ENCODE measurements at regions not wholly inside any gene's neighbourhood (a gene's known extent, or its start where the extent isn't known, plus 50 kb on each side); places are given as distances from the start of the nearest gene placed in this dataset.

DNA sequence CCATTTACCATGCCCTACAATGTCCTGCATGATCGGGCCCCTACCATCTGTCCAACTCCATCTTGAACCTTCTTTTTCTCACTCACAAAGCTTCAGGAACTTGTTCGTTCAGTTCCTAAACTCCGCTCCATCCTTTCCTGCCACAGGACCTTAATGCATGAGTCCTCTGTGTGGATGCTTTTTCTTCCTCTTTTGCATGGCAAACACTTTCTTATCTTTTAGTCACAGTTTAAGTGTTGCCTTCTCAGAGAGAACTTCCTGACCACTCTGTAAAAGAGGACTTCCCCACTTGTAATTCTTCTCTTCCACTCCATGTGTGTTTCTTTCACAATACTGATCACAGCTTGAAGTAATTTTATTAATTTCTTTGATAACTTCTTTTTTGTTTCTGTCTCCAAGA is 54.4 kb upstream of the ETV6 start:
- Mint-ChIP-seq H3K27ac (no peak overlapping the region), H3K4me1 (peaks cover 4% of the 10 kb centered on the region), H3K4me3 (no peak overlapping the region), H3K9me3 (peaks cover 2% of the 10 kb centered on the region), H3K27me3 (peaks cover 3% of the 10 kb centered on the region), H3K36me3 (peaks cover 3% of the 10 kb centered on the region)
- ATAC-seq (ENCODE audit: low read depth) (no peak), DNase-seq (ENCODE audit: low spot score in 2 of 2) (no peak)

DNA sequence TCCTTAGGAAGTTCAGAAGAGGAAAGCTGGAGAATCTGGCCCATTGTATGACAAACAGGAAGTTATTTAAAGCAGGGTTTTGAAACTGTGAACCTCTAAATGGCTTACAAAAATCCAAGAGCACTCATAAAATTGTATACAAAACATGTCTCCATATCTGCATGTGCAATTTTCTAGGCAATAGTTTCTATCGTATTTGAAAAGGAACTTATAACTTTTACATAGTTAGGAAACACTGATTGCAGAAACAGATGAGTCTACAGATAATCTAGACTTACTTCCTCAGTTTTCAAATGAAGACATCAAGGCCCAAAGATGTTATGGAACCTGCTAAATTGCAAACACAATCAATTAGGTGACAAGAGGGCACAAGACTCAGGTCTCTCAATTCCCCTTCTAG is 53.3 kb upstream of the ETV6 start:
- Mint-ChIP-seq H3K27ac (no peak overlapping the region), H3K4me3 (no peak overlapping the region), H3K36me3 (peaks cover 3% of the 10 kb centered on the region), H3K9me3 (peaks cover 2% of the 10 kb centered on the region), H3K4me1 (peaks cover 4% of the 10 kb centered on the region), H3K27me3 (peaks cover 3% of the 10 kb centered on the region)
- DNase-seq (ENCODE audit: low spot score in 2 of 2) (no peak), ATAC-seq (ENCODE audit: low read depth) (no peak)

DNA sequence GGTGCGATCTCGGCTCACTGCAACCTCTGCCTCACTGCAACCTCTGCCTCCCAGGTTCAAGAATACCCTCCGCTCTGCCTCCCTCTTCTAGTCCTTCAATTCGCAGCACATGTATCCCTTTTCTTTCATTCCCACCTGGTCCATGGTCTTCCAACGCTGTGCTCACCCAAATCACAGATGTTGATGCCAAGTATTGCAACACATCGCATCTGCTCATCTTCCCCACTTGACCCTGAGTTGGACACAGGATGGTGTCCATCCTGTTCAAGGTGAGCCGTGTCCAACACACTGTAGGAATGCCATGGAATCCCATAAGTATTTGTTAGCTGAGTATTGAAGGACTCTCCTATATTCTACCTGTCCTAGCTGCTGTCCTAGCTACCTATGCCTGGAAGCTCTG is 50.6 kb upstream of the ETV6 start:
- Mint-ChIP-seq H3K4me1 (peaks cover 4% of the 10 kb centered on the region), H3K9me3 (no peaks in the 10 kb centered on the region), H3K27ac (no peak overlapping the region), H3K27me3 (peaks cover 3% of the 10 kb centered on the region), H3K36me3 (no peaks in the 10 kb centered on the region), H3K4me3 (no peak overlapping the region)
- ATAC-seq (ENCODE audit: low read depth) = no peak
- no peak for DNase-seq (ENCODE audit: low spot score in 2 of 2)
